Neural cell (in vitro differentiated cells): ENCODE measurements at regions not wholly inside any gene's neighbourhood (a gene's known extent, or its start where the extent isn't known, plus 50 kb on each side); places are given as distances from the start of the nearest gene placed in this dataset.

Experiments
- EZH2 ChIP-seq: fragments of 200-600, 300-800 bp; shearing (Covaris generic), sonication (generic); IDR thresholded peaks from 2 replicates; pipeline ENCODE4 v1.6.1; 2014; ENCODE audit warnings: antibody characterized with exemption, low read length, borderline replicate concordance, mild to moderate bottlenecking; ENCODE audit not compliant: insufficient read depth, poor library complexity, severe bottlenecking
- MXI1 ChIP-seq: fragments of 450-650 bp; conservative IDR thresholded peaks from 2 replicates; pipeline ENCODE4 v1.6.1; 2014; ENCODE audit warnings: antibody characterized with exemption, mild to moderate bottlenecking; ENCODE audit not compliant: poor library complexity, severe bottlenecking
- POLR2AphosphoS5 ChIP-seq: IDR thresholded peaks from 2 replicates; pipeline ENCODE4 v1.6.1; 2012
- RAD21 ChIP-seq: fragments of 450-650 bp; conservative IDR thresholded peaks from 2 replicates; pipeline ENCODE4 v1.6.1; 2014; ENCODE audit warnings: antibody characterized with exemption, mild to moderate bottlenecking, moderate library complexity
- TF ChIP-seq, protein P1 (sequence below): fragments of 450-650 bp; IDR thresholded peaks from 2 replicates; pipeline ENCODE4 v1.5.1; 2014; ENCODE audit warnings: antibody characterized with exemption, mild to moderate bottlenecking, moderate library complexity; ENCODE audit not compliant: poor library complexity, severe bottlenecking

DNA sequence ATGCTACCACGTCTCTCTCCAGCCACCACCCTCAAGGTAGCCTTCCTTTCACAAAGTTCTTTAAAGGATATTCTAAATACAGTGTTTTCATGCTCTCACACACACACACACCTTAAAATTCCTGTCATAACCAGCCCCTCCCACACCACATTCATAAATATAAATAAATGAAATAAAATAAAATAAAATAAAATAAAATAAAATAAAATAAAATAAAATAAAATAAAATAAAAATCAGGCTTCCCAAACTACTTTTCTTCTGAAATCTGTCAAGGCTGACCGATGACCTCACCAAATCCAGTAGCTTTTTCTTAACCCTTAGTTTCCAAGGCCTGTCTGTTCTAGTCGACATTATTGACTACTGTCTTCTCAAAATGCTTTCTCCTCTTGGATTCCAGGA, 378.4 kb downstream of the SEC23A start:
- TF ChIP-seq, protein P1, sequence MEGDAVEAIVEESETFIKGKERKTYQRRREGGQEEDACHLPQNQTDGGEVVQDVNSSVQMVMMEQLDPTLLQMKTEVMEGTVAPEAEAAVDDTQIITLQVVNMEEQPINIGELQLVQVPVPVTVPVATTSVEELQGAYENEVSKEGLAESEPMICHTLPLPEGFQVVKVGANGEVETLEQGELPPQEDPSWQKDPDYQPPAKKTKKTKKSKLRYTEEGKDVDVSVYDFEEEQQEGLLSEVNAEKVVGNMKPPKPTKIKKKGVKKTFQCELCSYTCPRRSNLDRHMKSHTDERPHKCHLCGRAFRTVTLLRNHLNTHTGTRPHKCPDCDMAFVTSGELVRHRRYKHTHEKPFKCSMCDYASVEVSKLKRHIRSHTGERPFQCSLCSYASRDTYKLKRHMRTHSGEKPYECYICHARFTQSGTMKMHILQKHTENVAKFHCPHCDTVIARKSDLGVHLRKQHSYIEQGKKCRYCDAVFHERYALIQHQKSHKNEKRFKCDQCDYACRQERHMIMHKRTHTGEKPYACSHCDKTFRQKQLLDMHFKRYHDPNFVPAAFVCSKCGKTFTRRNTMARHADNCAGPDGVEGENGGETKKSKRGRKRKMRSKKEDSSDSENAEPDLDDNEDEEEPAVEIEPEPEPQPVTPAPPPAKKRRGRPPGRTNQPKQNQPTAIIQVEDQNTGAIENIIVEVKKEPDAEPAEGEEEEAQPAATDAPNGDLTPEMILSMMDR, result no peak
- no peak for TF ChIP-seq EZH2
- TF ChIP-seq MXI1, result no peak
- no peak for TF ChIP-seq RAD21
- TF ChIP-seq POLR2AphosphoS5, result no peak
